Fibroblast of lung (primary cell): ENCODE measurements at regions not wholly inside any gene's neighbourhood (a gene's known extent, or its start where the extent isn't known, plus 50 kb on each side); places are given as distances from the start of the nearest gene placed in this dataset.

ENCODE experiments used
- DNase-seq, 2 donors: peaks; one replicate each; pipeline versions ENCODE4 v3.0.0 to v3.0.0-alpha.2; 2010; ENCODE audit warnings: low read depth in 2 of 2
- H2AFZ ChIP-seq: 2 replicates; pipeline ENCODE4 v1.5.1; 2012; ENCODE audit warnings: low read length, control low read depth, inconsistent platforms
- H3K27ac ChIP-seq: 2 replicates; pipeline ENCODE4 v1.5.1; 2011; ENCODE audit warnings: low read length, control low read depth; ENCODE audit not compliant: insufficient read depth
- H3K27me3 ChIP-seq: 2 replicates; pipeline ENCODE4 v1.5.1; 2011; ENCODE audit warnings: mild to moderate bottlenecking, low read length; ENCODE audit not compliant: control insufficient read depth, insufficient read depth
- H3K36me3 ChIP-seq: 2 replicates; pipeline ENCODE4 v1.5.1; 2011; ENCODE audit warnings: low read length; ENCODE audit not compliant: control insufficient read depth, insufficient read depth
- H3K4me1 ChIP-seq: 2 replicates; pipeline ENCODE4 v1.5.1; 2011; ENCODE audit warnings: low read length; ENCODE audit not compliant: control insufficient read depth, insufficient read depth; ENCODE audit errors: extremely low read depth
- H3K4me2 ChIP-seq: 2 replicates; pipeline ENCODE4 v1.5.1; 2011; ENCODE audit warnings: low read length, control low read depth; ENCODE audit not compliant: insufficient read depth; ENCODE audit errors: extremely low read depth
- H3K4me3 ChIP-seq, 4 experiments: fragments of 200-600 bp in 1 of 4; sonication (generic) in 1 of 4; replicated peaks in 1 of 4; 2 replicates each; pipeline ENCODE4 v1.5.1; 2011 to 2016; ENCODE audit warnings: low read length in 4 of 4, low read depth in 3 of 4, mild to moderate bottlenecking in 3 of 4, control low read depth in 2 of 4, inconsistent platforms in 1 of 4, mixed read lengths in 1 of 4; ENCODE audit not compliant: insufficient read depth in 1 of 4; ENCODE audit errors: control extremely low read depth in 1 of 4
- H3K79me2 ChIP-seq: 2 replicates; pipeline ENCODE4 v1.5.1; 2012; ENCODE audit warnings: mild to moderate bottlenecking, low read length, inconsistent platforms; ENCODE audit not compliant: control insufficient read depth, insufficient read depth
- H3K9ac ChIP-seq: 2 replicates; pipeline ENCODE4 v1.5.1; 2011; ENCODE audit warnings: mild to moderate bottlenecking, low read length, control low read depth; ENCODE audit not compliant: insufficient read depth
- H3K9me3 ChIP-seq: 2 replicates; pipeline ENCODE4 v1.5.1; 2012; ENCODE audit warnings: low read depth, low read length; ENCODE audit not compliant: control insufficient read depth, insufficient read depth
- H4K20me1 ChIP-seq: 2 replicates; pipeline ENCODE4 v1.5.1; 2011; ENCODE audit warnings: low read length; ENCODE audit not compliant: control insufficient read depth, insufficient read depth; ENCODE audit errors: extremely low read depth
- CTCF ChIP-seq, 2 donors: IDR thresholded peaks in 1 of 2; conservative IDR thresholded peaks in 1 of 2; 1 replicate in 1 of 2; 2 replicates in 1 of 2; pipeline ENCODE4 v1.5.1; 2011 to 2012; ENCODE audit warnings: low read length in 2 of 2, control low read depth in 1 of 2, inconsistent platforms in 1 of 2, low read depth in 1 of 2, mild to moderate bottlenecking in 1 of 2
- EZH2 ChIP-seq: IDR thresholded peaks from 2 replicates; pipeline ENCODE4 v1.5.1; 2012; ENCODE audit warnings: low read length, control low read depth, mild to moderate bottlenecking; ENCODE audit errors: missing control alignments

- no peak overlapping the region for H3K27ac ChIP-seq
- no peak for TF ChIP-seq CTCF (conservative IDR thresholded peaks at IDR 0.05 in 1 of 2, IDR thresholded peaks at IDR 0.05 in 1 of 2; ENCODE audit: low read depth in 1 of 2, low read length in 2 of 2)
- TF ChIP-seq EZH2 = no peak
- H2AFZ ChIP-seq = no peak overlapping the region
- no peaks in the 10 kb centered on the region for H3K9me3 ChIP-seq
- H3K36me3 ChIP-seq = no peaks in the 10 kb centered on the region
- no peak for DNase-seq
- no peaks in the 10 kb centered on the region for H3K27me3 ChIP-seq
- no peaks in the 10 kb centered on the region for H4K20me1 ChIP-seq
- H3K79me2 ChIP-seq = no peaks in the 10 kb centered on the region
- no peak overlapping the region for H3K4me2 ChIP-seq
- H3K4me1 ChIP-seq = no peaks in the 10 kb centered on the region
- H3K9ac ChIP-seq = no peak overlapping the region
- H3K4me3 ChIP-seq = no peak overlapping the region
These were observed 513.2 kb upstream of the NBEA start for GRCh38 chr13:34428911-34429310.

GRCh38 chr13:34430294-34430693 is 511.8 kb upstream of the NBEA start:
- Histone ChIP-seq H3K27ac (no peak overlapping the region), H3K4me1 (no peaks in the 10 kb centered on the region), H3K4me3 (no peak overlapping the region), H3K9me3 (no peaks in the 10 kb centered on the region), H3K27me3 (no peaks in the 10 kb centered on the region), H3K9ac (no peak overlapping the region), H3K79me2 (no peaks in the 10 kb centered on the region), H3K4me2 (no peak overlapping the region), H4K20me1 (no peaks in the 10 kb centered on the region), H3K36me3 (no peaks in the 10 kb centered on the region), H2AFZ (no peak overlapping the region)
- no peak for TF ChIP-seq EZH2
- no peak for TF ChIP-seq CTCF (conservative IDR thresholded peaks at IDR 0.05 in 1 of 2, IDR thresholded peaks at IDR 0.05 in 1 of 2; ENCODE audit: low read depth in 1 of 2, low read length in 2 of 2)
- DNase-seq = peak in 1 of 2 donors; percentile 83

GRCh38 chr13:34431827-34432581 is 510.1 kb upstream of the NBEA start:
- no peak overlapping the region for H3K9ac ChIP-seq

More at GRCh38 chr13:34431827-34432581, 510.1 kb upstream of the NBEA start:
- no peaks in the 10 kb centered on the region for H3K27me3 ChIP-seq
- no peaks in the 10 kb centered on the region for H4K20me1 ChIP-seq
- H3K36me3 ChIP-seq = no peaks in the 10 kb centered on the region
- H2AFZ ChIP-seq = no peak overlapping the region
- H3K4me3 ChIP-seq = no peak overlapping the region
- H3K79me2 ChIP-seq = no peaks in the 10 kb centered on the region
- no peak overlapping the region for H3K27ac ChIP-seq
- TF ChIP-seq CTCF (conservative IDR thresholded peaks at IDR 0.05 in 1 of 2, IDR thresholded peaks at IDR 0.05 in 1 of 2; ENCODE audit: low read depth in 1 of 2, low read length in 2 of 2) (no peak), EZH2 (no peak)
- no peak overlapping the region for H3K4me2 ChIP-seq
- DNase-seq = no peak
- H3K9me3 ChIP-seq = no peaks in the 10 kb centered on the region
- H3K4me1 ChIP-seq = no peaks in the 10 kb centered on the region
